ENCODE measurements at regions not wholly inside any gene's neighbourhood (a gene's known extent, or its start where the extent isn't known, plus 50 kb on each side); places are given as distances from the start of the nearest gene placed in this dataset.

GRCh38 chr10:124282326-124282725 is 136.4 kb downstream of the OAT start:
- no peak for TF ChIP-seq CTCF (IDR thresholded peaks at IDR 0.05; ENCODE audit: control insufficient read depth, extremely low read depth, insufficient read depth)
- no peak overlapping the region for H3K4me3 ChIP-seq (ENCODE audit: low read depth, low read length)

GRCh38 chr10:124281666-124282065 is 137.1 kb downstream of the OAT start:
- no peak for DNase-seq (ENCODE audit: low read depth)
- no peak overlapping the region for H3K4me3 ChIP-seq (ENCODE audit: low read depth, low read length)
- no peak for TF ChIP-seq CTCF (IDR thresholded peaks at IDR 0.05; ENCODE audit: control insufficient read depth, extremely low read depth, insufficient read depth)

More at GRCh38 chr10:124282326-124282725, 136.4 kb downstream of the OAT start:
- no peak for DNase-seq (ENCODE audit: low read depth)

GRCh38 chr10:124280916-124281315 is 137.8 kb downstream of the OAT start:
- DNase-seq (ENCODE audit: low read depth), result no peak
- H3K4me3 ChIP-seq (ENCODE audit: low read depth, low read length), result no peak overlapping the region
- no peak for TF ChIP-seq CTCF (IDR thresholded peaks at IDR 0.05; ENCODE audit: control insufficient read depth, extremely low read depth, insufficient read depth)

- H3K4me3 ChIP-seq (ENCODE audit: low read depth, low read length), result no peak overlapping the region
- DNase-seq (ENCODE audit: low read depth), result no peak
- TF ChIP-seq CTCF (IDR thresholded peaks at IDR 0.05; ENCODE audit: control insufficient read depth, extremely low read depth, insufficient read depth), result no peak
Measured at GRCh38 chr10:124279882-124280281, 138.8 kb downstream of the OAT start.

GRCh38 chr10:124279298-124279697 is 139.4 kb downstream of the OAT start:
- DNase-seq (ENCODE audit: low read depth), result no peak
- no peak overlapping the region for H3K4me3 ChIP-seq (ENCODE audit: low read depth, low read length)
- TF ChIP-seq CTCF (IDR thresholded peaks at IDR 0.05; ENCODE audit: control insufficient read depth, extremely low read depth, insufficient read depth), result no peak

- no peak overlapping the region for H3K4me3 ChIP-seq (ENCODE audit: low read depth, low read length)
- no peak for TF ChIP-seq CTCF (IDR thresholded peaks at IDR 0.05; ENCODE audit: control insufficient read depth, extremely low read depth, insufficient read depth)
- DNase-seq (ENCODE audit: low read depth), result no peak
Measured at GRCh38 chr10:124278356-124278755, 140.4 kb downstream of the OAT start.

- no peak for TF ChIP-seq CTCF (IDR thresholded peaks at IDR 0.05; ENCODE audit: control insufficient read depth, extremely low read depth, insufficient read depth)
- no peak overlapping the region for H3K4me3 ChIP-seq (ENCODE audit: low read depth, low read length)
- no peak for DNase-seq (ENCODE audit: low read depth)
Measured at GRCh38 chr10:124273141-124273540, 145.6 kb downstream of the OAT start.
